ENCODE measurements at regions not wholly inside any gene's neighbourhood (a gene's known extent, or its start where the extent isn't known, plus 50 kb on each side); places are given as distances from the start of the nearest gene placed in this dataset.

GRCh38 chr1:106910798-106911197, 145.7 kb upstream of the PRMT6 start:
- Mint-ChIP-seq H3K4me1 (no peaks in the 10 kb centered on the region), H3K27me3 (no peaks in the 10 kb centered on the region), H3K9me3 (peaks cover 4% of the 10 kb centered on the region), H3K27ac (no peak overlapping the region), H3K36me3 (ENCODE audit: low read depth) (no peaks in the 10 kb centered on the region), H3K4me3 (no peak overlapping the region)
- ATAC-seq (replicated peaks), result no peak

GRCh38 chr1:106912131-106912530, 144.3 kb upstream of the PRMT6 start:
- no peak for ATAC-seq (replicated peaks)
- peaks cover 4% of the 10 kb centered on the region for H3K9me3 Mint-ChIP-seq
- H3K27ac Mint-ChIP-seq, result no peak overlapping the region
- no peaks in the 10 kb centered on the region for H3K36me3 Mint-ChIP-seq (ENCODE audit: low read depth)
- no peaks in the 10 kb centered on the region for H3K4me1 Mint-ChIP-seq
- H3K4me3 Mint-ChIP-seq, result no peak overlapping the region
- H3K27me3 Mint-ChIP-seq, result no peaks in the 10 kb centered on the region

- Mint-ChIP-seq H3K4me1 (no peaks in the 10 kb centered on the region), H3K36me3 (ENCODE audit: low read depth) (no peaks in the 10 kb centered on the region), H3K9me3 (no peaks in the 10 kb centered on the region), H3K4me3 (no peak overlapping the region), H3K27me3 (no peaks in the 10 kb centered on the region), H3K27ac (no peak overlapping the region)
- ATAC-seq (replicated peaks), result no peak
Measured at GRCh38 chr1:106921186-106921585, 135.3 kb upstream of the PRMT6 start.

- H3K4me3 Mint-ChIP-seq, result no peak overlapping the region
- H3K36me3 Mint-ChIP-seq (ENCODE audit: low read depth), result no peaks in the 10 kb centered on the region
- H3K4me1 Mint-ChIP-seq, result no peaks in the 10 kb centered on the region
- H3K9me3 Mint-ChIP-seq, result peaks cover 3% of the 10 kb centered on the region
- H3K27me3 Mint-ChIP-seq, result no peaks in the 10 kb centered on the region
- H3K27ac Mint-ChIP-seq, result no peak overlapping the region
- ATAC-seq (replicated peaks), result no peak
Measured at GRCh38 chr1:106924360-106924759, 132.1 kb upstream of the PRMT6 start.

GRCh38 chr1:106925750-106926149, 130.7 kb upstream of the PRMT6 start:
- no peaks in the 10 kb centered on the region for H3K27me3 Mint-ChIP-seq
- H3K9me3 Mint-ChIP-seq, result peaks cover 3% of the 10 kb centered on the region
- no peak overlapping the region for H3K27ac Mint-ChIP-seq
- no peaks in the 10 kb centered on the region for H3K4me1 Mint-ChIP-seq
- ATAC-seq (replicated peaks), result no peak
- H3K4me3 Mint-ChIP-seq, result no peak overlapping the region
- no peaks in the 10 kb centered on the region for H3K36me3 Mint-ChIP-seq (ENCODE audit: low read depth)

GRCh38 chr1:106926803-106927582, 129.5 kb upstream of the PRMT6 start:
- Mint-ChIP-seq H3K4me3 (no peak overlapping the region), H3K9me3 (peaks cover 3% of the 10 kb centered on the region), H3K27me3 (no peaks in the 10 kb centered on the region), H3K36me3 (ENCODE audit: low read depth) (no peaks in the 10 kb centered on the region), H3K27ac (no peak overlapping the region), H3K4me1 (no peaks in the 10 kb centered on the region)
- no peak for ATAC-seq (replicated peaks)

- Mint-ChIP-seq H3K27ac (no peak overlapping the region), H3K4me3 (no peak overlapping the region), H3K4me1 (no peaks in the 10 kb centered on the region), H3K27me3 (no peaks in the 10 kb centered on the region), H3K9me3 (peaks cover 8% of the 10 kb centered on the region), H3K36me3 (ENCODE audit: low read depth) (no peaks in the 10 kb centered on the region)
- peak; percentile 42 for ATAC-seq (replicated peaks)
Measured at GRCh38 chr1:106937104-106937503, 119.4 kb upstream of the PRMT6 start.

- Mint-ChIP-seq H3K27ac (no peak overlapping the region), H3K9me3 (no peaks in the 10 kb centered on the region), H3K4me1 (no peaks in the 10 kb centered on the region), H3K4me3 (no peak overlapping the region), H3K27me3 (no peaks in the 10 kb centered on the region), H3K36me3 (ENCODE audit: low read depth) (no peaks in the 10 kb centered on the region)
- no peak for ATAC-seq (replicated peaks)
Measured at GRCh38 chr1:106944721-106945120, 111.8 kb upstream of the PRMT6 start.

GRCh38 chr1:106952776-106953175, 103.7 kb upstream of the PRMT6 start:
- H3K27ac Mint-ChIP-seq, result no peak overlapping the region
- H3K36me3 Mint-ChIP-seq (ENCODE audit: low read depth), result no peaks in the 10 kb centered on the region
- no peaks in the 10 kb centered on the region for H3K9me3 Mint-ChIP-seq
- H3K4me3 Mint-ChIP-seq, result no peak overlapping the region
- H3K4me1 Mint-ChIP-seq, result no peaks in the 10 kb centered on the region
- no peak for ATAC-seq (replicated peaks)
- peaks cover 6% of the 10 kb centered on the region for H3K27me3 Mint-ChIP-seq

GRCh38 chr1:106954661-106955229, 101.7 kb upstream of the PRMT6 start:
- H3K4me3 Mint-ChIP-seq, result no peak overlapping the region
- no peaks in the 10 kb centered on the region for H3K4me1 Mint-ChIP-seq
- no peak overlapping the region for H3K27ac Mint-ChIP-seq
- H3K9me3 Mint-ChIP-seq, result no peaks in the 10 kb centered on the region
- ATAC-seq (replicated peaks), result no peak
- peaks cover 6% of the 10 kb centered on the region for H3K27me3 Mint-ChIP-seq
- no peaks in the 10 kb centered on the region for H3K36me3 Mint-ChIP-seq (ENCODE audit: low read depth)

- Mint-ChIP-seq H3K36me3 (ENCODE audit: low read depth) (no peaks in the 10 kb centered on the region), H3K27me3 (peaks cover 10% of the 10 kb centered on the region), H3K27ac (no peak overlapping the region), H3K9me3 (no peaks in the 10 kb centered on the region), H3K4me1 (no peaks in the 10 kb centered on the region), H3K4me3 (no peak overlapping the region)
- no peak for ATAC-seq (replicated peaks)
Measured at GRCh38 chr1:106956721-106957120, 99.8 kb upstream of the PRMT6 start.

- Mint-ChIP-seq H3K9me3 (no peaks in the 10 kb centered on the region), H3K36me3 (ENCODE audit: low read depth) (no peaks in the 10 kb centered on the region), H3K27ac (no peak overlapping the region), H3K27me3 (peaks cover 7% of the 10 kb centered on the region), H3K4me1 (no peaks in the 10 kb centered on the region), H3K4me3 (no peak overlapping the region)
- no peak for ATAC-seq (replicated peaks)
Measured at GRCh38 chr1:106957795-106958194, 98.7 kb upstream of the PRMT6 start.

GRCh38 chr1:106960412-106960811, 96.1 kb upstream of the PRMT6 start:
- no peak overlapping the region for H3K4me3 Mint-ChIP-seq
- no peaks in the 10 kb centered on the region for H3K9me3 Mint-ChIP-seq
- no peak for ATAC-seq (replicated peaks)
- peaks cover 7% of the 10 kb centered on the region for H3K27me3 Mint-ChIP-seq
- H3K4me1 Mint-ChIP-seq, result no peaks in the 10 kb centered on the region
- no peak overlapping the region for H3K27ac Mint-ChIP-seq
- no peaks in the 10 kb centered on the region for H3K36me3 Mint-ChIP-seq (ENCODE audit: low read depth)

GRCh38 chr1:106961646-106962045, 94.8 kb upstream of the PRMT6 start:
- no peak overlapping the region for H3K4me3 Mint-ChIP-seq
- ATAC-seq (replicated peaks), result no peak

GRCh38 chr1:106962591-106962990, 93.9 kb upstream of the PRMT6 start:
- Mint-ChIP-seq H3K27me3 (peaks cover 4% of the 10 kb centered on the region), H3K27ac (no peak overlapping the region), H3K4me3 (no peak overlapping the region), H3K4me1 (no peaks in the 10 kb centered on the region), H3K36me3 (ENCODE audit: low read depth) (no peaks in the 10 kb centered on the region), H3K9me3 (no peaks in the 10 kb centered on the region)
- no peak for ATAC-seq (replicated peaks)

More at GRCh38 chr1:106961646-106962045, 94.8 kb upstream of the PRMT6 start:
- Mint-ChIP-seq H3K9me3 (no peaks in the 10 kb centered on the region), H3K27ac (no peak overlapping the region), H3K4me1 (no peaks in the 10 kb centered on the region), H3K36me3 (ENCODE audit: low read depth) (no peaks in the 10 kb centered on the region), H3K27me3 (peaks cover 4% of the 10 kb centered on the region)

Measured in activated T-helper 17 cell treated with anti-CD3 and anti-CD28 coated beads, Interleukin-2, amount 50 U/mL, for 72 hours (primary cell).